Panc1 (cell line): ENCODE measurements at regions not wholly inside any gene's neighbourhood (a gene's known extent, or its start where the extent isn't known, plus 50 kb on each side); places are given as distances from the start of the nearest gene placed in this dataset.

Experiments
- ATAC-seq: fragments of 200-7000 bp; cut with Tn5 transposase; 2 replicates; pipeline ENCODE4 v1.9.1; 2020; ENCODE audit warnings: mild to moderate bottlenecking, moderate library complexity
- BruUV-seq: library from RNA; stranded (reverse); fragments of 400-500 nt; replicated peaks from 2 replicates; lab custom pipeline; 2021; lab: Mats Ljungman, UMichigan
- CTCF ChIA-PET: fragments of 300-600 bp; sonication (Branson Sonifier 250); formaldehyde crosslinking; loops from one replicate; lab custom pipeline; 2022; ENCODE audit warnings: antibody characterized with exemption; lab: Charles Lee
- POLR2A ChIA-PET: fragments of 300-600 bp; sonication (Branson Sonifier 250); formaldehyde crosslinking; loops from one replicate; lab custom pipeline; 2022; ENCODE audit warnings: antibody characterized with exemption; lab: Charles Lee
- DNase-seq: peaks from one replicate; pipeline ENCODE4 v3.0.0-alpha.2; 2010; ENCODE audit warnings: low read depth, low spot score
- H3K27ac ChIP-seq: 2 replicates; pipeline ENCODE4 v1.5.1; 2011; ENCODE audit warnings: mild to moderate bottlenecking, low read length, inconsistent platforms
- H3K27me3 ChIP-seq: fragments of 200-500 bp; sonication (Bioruptor generic); 2 replicates; pipeline ENCODE4 v1.6.0; 2014; ENCODE audit warnings: low read length, inconsistent platforms; ENCODE audit not compliant: control insufficient read depth, insufficient read depth
- H3K36me3 ChIP-seq: fragments of 200-500 bp; sonication (Bioruptor generic); 2 replicates; pipeline ENCODE4 v1.5.1; 2014; ENCODE audit warnings: inconsistent platforms, mild to moderate bottlenecking, low read length, moderate library complexity; ENCODE audit not compliant: control insufficient read depth, insufficient read depth
- H3K4me1 ChIP-seq: 2 replicates; pipeline ENCODE4 v1.5.1; 2011; ENCODE audit warnings: inconsistent platforms, mild to moderate bottlenecking, low read length, moderate library complexity; ENCODE audit not compliant: control insufficient read depth, insufficient read depth
- H3K4me3 ChIP-seq, 2 experiments: 2 replicates each; pipeline ENCODE4 v1.5.1; 2011 to 2012; ENCODE audit warnings: low read depth in 2 of 2, low read length in 2 of 2, mild to moderate bottlenecking in 2 of 2, inconsistent platforms in 1 of 2, moderate library complexity in 1 of 2
- H3K9me3 ChIP-seq: fragments of 200-500 bp; sonication (Bioruptor generic); 2 replicates; pipeline ENCODE4 v1.5.1; 2014; ENCODE audit warnings: low read depth, mild to moderate bottlenecking, inconsistent platforms, low read length, moderate library complexity; ENCODE audit not compliant: control insufficient read depth, insufficient read depth
- POLR2AphosphoS5 ChIP-seq: IDR thresholded peaks from 2 replicates; pipeline ENCODE4 v1.6.1; 2012; ENCODE audit warnings: mild to moderate bottlenecking, low read depth, low read length, moderate library complexity
- SIN3A ChIP-seq: IDR thresholded peaks from 2 replicates; pipeline ENCODE4 v1.6.1; 2012; ENCODE audit warnings: low read depth, mild to moderate bottlenecking, low read length, moderate library complexity, borderline replicate concordance; ENCODE audit not compliant: insufficient read depth
- TCF7L2 ChIP-seq: IDR thresholded peaks from 2 replicates; pipeline ENCODE4 v1.6.1; 2011; ENCODE audit warnings: mild to moderate bottlenecking, low read depth, low read length, inconsistent platforms
- in situ Hi-C: cut with HindIII; loops from 2 replicates; pipeline ENCODE4 v1.10.0; 2016; ENCODE audit warnings: low sequenced_read_pairs, low pct_unique_long_range_greater_than_20kb
- intact Hi-C: fragments of 100-400 bp; cut with micrococcal nuclease; formaldehyde crosslinking; loops from one replicate; pipeline ENCODE4 v1.10.0; 2022; ENCODE audit not compliant: unreplicated experiment
- TF ChIP-seq, protein P1 (sequence below): fragments of 450-650 bp; IDR thresholded peaks from 2 replicates; pipeline ENCODE4 v1.5.1; 2017; ENCODE audit warnings: mild to moderate bottlenecking
- TF ChIP-seq, protein P2 (sequence below), 2 experiments: IDR thresholded peaks; 2 replicates each; pipeline ENCODE4 v1.6.1; 2011 to 2012; ENCODE audit warnings: low read depth in 2 of 2, control low read depth in 1 of 2, low read length in 1 of 2, mild to moderate bottlenecking in 1 of 2, moderate library complexity in 1 of 2; ENCODE audit not compliant: insufficient read depth in 1 of 2

DNA sequence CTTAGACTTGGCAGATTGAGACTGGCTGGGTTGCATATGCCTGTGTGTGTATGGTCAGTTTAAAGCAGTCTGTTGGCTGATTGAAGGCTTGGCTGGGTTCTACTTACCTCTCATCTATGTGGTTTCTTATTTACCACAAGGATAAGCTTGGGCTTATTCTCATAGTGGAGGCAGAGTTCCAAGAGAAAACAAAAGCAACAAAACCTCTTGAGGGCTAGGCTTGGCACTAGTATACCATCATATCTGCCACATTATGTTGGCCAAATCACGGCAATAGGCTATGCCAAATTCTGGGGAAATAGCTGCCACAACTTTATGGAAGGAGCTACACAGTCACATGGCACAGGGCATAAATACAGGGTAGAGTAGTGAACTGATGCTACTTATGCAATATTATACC is 714.1 kb downstream of the CBLN4 start:
- Histone ChIP-seq H3K27ac (no peak overlapping the region), H3K4me3 (no peak overlapping the region), H3K9me3 (no peaks in the 10 kb centered on the region; the same call in 1 of the 2 replicates), H3K27me3 (no peaks in the 10 kb centered on the region), H3K4me1 (no peaks in the 10 kb centered on the region), H3K36me3 (no peaks in the 10 kb centered on the region)
- DNase-seq (no peak), ATAC-seq (no peak)
- intact Hi-C loops, result no loop called here
- TF ChIP-seq POLR2AphosphoS5, result no peak
- in situ Hi-C loops, result no loop called here
- ChIA-PET CTCF (no interaction called here), POLR2A (no interaction called here)
- BruUV-seq, result no TSS peak

DNA sequence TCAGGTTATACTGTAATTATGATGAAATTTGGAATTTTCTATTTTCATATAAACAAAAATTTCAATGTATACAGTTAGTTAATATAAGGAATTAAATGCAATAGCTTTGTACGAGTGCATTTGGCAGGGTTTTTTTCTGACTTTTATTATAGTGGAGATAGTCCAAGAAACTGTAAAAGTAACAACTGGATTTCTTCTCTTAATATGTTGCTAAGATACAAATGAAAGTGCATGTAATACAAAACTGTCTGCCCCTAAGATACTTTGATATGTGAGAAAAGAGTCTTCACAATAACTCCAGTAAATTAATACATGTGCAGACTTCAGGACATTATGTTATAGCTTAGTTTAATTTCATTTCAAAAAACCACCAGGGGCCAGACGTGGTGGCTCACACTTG is 721.4 kb downstream of the CBLN4 start:
- Histone ChIP-seq H3K36me3 (no peaks in the 10 kb centered on the region), H3K9me3 (no peaks in the 10 kb centered on the region), H3K27me3 (no peaks in the 10 kb centered on the region), H3K27ac (no peak overlapping the region), H3K4me1 (no peaks in the 10 kb centered on the region), H3K4me3 (no peak overlapping the region)
- in situ Hi-C loops (no loop called here), intact Hi-C loops (no loop called here)
- DNase-seq, result no peak
- TF ChIP-seq, protein P1, sequence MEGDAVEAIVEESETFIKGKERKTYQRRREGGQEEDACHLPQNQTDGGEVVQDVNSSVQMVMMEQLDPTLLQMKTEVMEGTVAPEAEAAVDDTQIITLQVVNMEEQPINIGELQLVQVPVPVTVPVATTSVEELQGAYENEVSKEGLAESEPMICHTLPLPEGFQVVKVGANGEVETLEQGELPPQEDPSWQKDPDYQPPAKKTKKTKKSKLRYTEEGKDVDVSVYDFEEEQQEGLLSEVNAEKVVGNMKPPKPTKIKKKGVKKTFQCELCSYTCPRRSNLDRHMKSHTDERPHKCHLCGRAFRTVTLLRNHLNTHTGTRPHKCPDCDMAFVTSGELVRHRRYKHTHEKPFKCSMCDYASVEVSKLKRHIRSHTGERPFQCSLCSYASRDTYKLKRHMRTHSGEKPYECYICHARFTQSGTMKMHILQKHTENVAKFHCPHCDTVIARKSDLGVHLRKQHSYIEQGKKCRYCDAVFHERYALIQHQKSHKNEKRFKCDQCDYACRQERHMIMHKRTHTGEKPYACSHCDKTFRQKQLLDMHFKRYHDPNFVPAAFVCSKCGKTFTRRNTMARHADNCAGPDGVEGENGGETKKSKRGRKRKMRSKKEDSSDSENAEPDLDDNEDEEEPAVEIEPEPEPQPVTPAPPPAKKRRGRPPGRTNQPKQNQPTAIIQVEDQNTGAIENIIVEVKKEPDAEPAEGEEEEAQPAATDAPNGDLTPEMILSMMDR, result no peak
- no peak for TF ChIP-seq POLR2AphosphoS5
- no peak for TF ChIP-seq TCF7L2
- TF ChIP-seq, protein P2, sequence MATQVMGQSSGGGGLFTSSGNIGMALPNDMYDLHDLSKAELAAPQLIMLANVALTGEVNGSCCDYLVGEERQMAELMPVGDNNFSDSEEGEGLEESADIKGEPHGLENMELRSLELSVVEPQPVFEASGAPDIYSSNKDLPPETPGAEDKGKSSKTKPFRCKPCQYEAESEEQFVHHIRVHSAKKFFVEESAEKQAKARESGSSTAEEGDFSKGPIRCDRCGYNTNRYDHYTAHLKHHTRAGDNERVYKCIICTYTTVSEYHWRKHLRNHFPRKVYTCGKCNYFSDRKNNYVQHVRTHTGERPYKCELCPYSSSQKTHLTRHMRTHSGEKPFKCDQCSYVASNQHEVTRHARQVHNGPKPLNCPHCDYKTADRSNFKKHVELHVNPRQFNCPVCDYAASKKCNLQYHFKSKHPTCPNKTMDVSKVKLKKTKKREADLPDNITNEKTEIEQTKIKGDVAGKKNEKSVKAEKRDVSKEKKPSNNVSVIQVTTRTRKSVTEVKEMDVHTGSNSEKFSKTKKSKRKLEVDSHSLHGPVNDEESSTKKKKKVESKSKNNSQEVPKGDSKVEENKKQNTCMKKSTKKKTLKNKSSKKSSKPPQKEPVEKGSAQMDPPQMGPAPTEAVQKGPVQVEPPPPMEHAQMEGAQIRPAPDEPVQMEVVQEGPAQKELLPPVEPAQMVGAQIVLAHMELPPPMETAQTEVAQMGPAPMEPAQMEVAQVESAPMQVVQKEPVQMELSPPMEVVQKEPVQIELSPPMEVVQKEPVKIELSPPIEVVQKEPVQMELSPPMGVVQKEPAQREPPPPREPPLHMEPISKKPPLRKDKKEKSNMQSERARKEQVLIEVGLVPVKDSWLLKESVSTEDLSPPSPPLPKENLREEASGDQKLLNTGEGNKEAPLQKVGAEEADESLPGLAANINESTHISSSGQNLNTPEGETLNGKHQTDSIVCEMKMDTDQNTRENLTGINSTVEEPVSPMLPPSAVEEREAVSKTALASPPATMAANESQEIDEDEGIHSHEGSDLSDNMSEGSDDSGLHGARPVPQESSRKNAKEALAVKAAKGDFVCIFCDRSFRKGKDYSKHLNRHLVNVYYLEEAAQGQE (IDR thresholded peaks at IDR 0.05; ENCODE audit: insufficient read depth in 1 of 2, low read depth in 2 of 2, low read length in 1 of 2), result no peak
- no peak for TF ChIP-seq SIN3A
- no TSS peak for BruUV-seq
- ChIA-PET CTCF (no interaction called here), POLR2A (no interaction called here)
- no peak for ATAC-seq

DNA sequence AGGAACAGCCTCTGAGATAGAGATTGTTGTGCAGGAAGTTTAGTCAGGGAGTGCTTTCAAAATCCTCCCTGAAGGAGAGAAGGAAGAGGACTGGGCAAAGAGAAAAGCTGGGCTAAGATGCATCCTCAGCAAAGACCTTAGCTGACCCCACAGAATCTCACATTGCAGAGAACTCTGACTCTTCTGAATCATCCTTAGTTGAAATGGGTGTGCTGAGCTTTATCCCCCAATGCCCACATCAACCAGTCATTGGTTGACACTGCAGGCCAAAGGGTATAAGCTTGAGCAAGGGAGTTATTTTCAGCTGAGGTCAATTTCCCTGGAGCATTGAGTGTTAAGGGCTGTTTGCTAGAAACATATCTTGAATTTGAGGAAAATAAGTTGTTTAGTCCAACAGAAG is 732.2 kb downstream of the CBLN4 start:
- no peaks in the 10 kb centered on the region for H3K4me1 ChIP-seq
- ChIA-PET POLR2A (no interaction called here), CTCF (no interaction called here)
- H3K36me3 ChIP-seq, result no peaks in the 10 kb centered on the region
- no peaks in the 10 kb centered on the region for H3K27me3 ChIP-seq
- no peak overlapping the region for H3K4me3 ChIP-seq
- no TSS peak for BruUV-seq
- intact Hi-C loops, result no loop called here
- TF ChIP-seq, protein P2 (IDR thresholded peaks at IDR 0.05; ENCODE audit: insufficient read depth in 1 of 2, low read depth in 2 of 2, low read length in 1 of 2), result no peak
- TF ChIP-seq POLR2AphosphoS5 (no peak), TCF7L2 (no peak), SIN3A (no peak)
- TF ChIP-seq, protein P1, result no peak
- DNase-seq (no peak), ATAC-seq (no peak)
- in situ Hi-C loops, result no loop called here
- H3K9me3 ChIP-seq, result no peaks in the 10 kb centered on the region
- H3K27ac ChIP-seq, result no peak overlapping the region
